ENCODE measurements at regions not wholly inside any gene's neighbourhood (a gene's known extent, or its start where the extent isn't known, plus 50 kb on each side); places are given as distances from the start of the nearest gene placed in this dataset.

GRCh38 chr2:67833632-67834031, 229.2 kb downstream of the C1D start:
- TF ChIP-seq CTCF (IDR thresholded peaks at IDR 0.05) (no peak), POLR2A (IDR thresholded peaks at IDR 0.05) (no peak)

All from adrenal gland (tissue), 5 donors.